ENCODE measurements at regions not wholly inside any gene's neighbourhood (a gene's known extent, or its start where the extent isn't known, plus 50 kb on each side); places are given as distances from the start of the nearest gene placed in this dataset.

- Mint-ChIP-seq H3K36me3 (ENCODE audit: low read depth) (no peaks in the 10 kb centered on the region), H3K4me1 (no peaks in the 10 kb centered on the region), H3K27me3 (no peaks in the 10 kb centered on the region), H3K27ac (no peak overlapping the region), H3K4me3 (no peak overlapping the region), H3K9me3 (peaks cover 3% of the 10 kb centered on the region)
- no peak for TF ChIP-seq CTCF (IDR thresholded peaks at IDR 0.05)
- ATAC-seq (ENCODE audit: low read depth) (no peak), DNase-seq (no peak)
- ChIA-PET POLR2A (no interaction called here), CTCF (no interaction called here)
- intact Hi-C loops (cut with micrococcal nuclease): no loop called here
Observed at GRCh38 chr21:27213303-27213702, 246.4 kb upstream of the ADAMTS5 start.

- H3K4me3 Mint-ChIP-seq: no peak overlapping the region
- ChIA-PET CTCF (no interaction called here), POLR2A (no interaction called here)
- TF ChIP-seq CTCF (IDR thresholded peaks at IDR 0.05): no peak
- peaks cover 3% of the 10 kb centered on the region for H3K9me3 Mint-ChIP-seq
- ATAC-seq (ENCODE audit: low read depth) (no peak), DNase-seq (no peak)
- intact Hi-C loops (cut with micrococcal nuclease): no loop called here
- H3K4me1 Mint-ChIP-seq: no peaks in the 10 kb centered on the region
- H3K27ac Mint-ChIP-seq: no peak overlapping the region
- H3K36me3 Mint-ChIP-seq (ENCODE audit: low read depth): no peaks in the 10 kb centered on the region
- no peaks in the 10 kb centered on the region for H3K27me3 Mint-ChIP-seq
Observed at GRCh38 chr21:27212441-27212840, 245.6 kb upstream of the ADAMTS5 start.

GRCh38 chr21:27209546-27209945 lies 242.7 kb upstream of the ADAMTS5 start:
- Mint-ChIP-seq H3K27ac (no peak overlapping the region), H3K4me3 (no peak overlapping the region), H3K4me1 (no peaks in the 10 kb centered on the region), H3K36me3 (ENCODE audit: low read depth) (no peaks in the 10 kb centered on the region), H3K9me3 (peaks cover 3% of the 10 kb centered on the region), H3K27me3 (no peaks in the 10 kb centered on the region)
- CTCF ChIA-PET: no interaction called here
- intact Hi-C loops (cut with micrococcal nuclease): no loop called here
- ATAC-seq (ENCODE audit: low read depth) (no peak), DNase-seq (no peak)
- POLR2A ChIA-PET: no interaction called here
- no peak for TF ChIP-seq CTCF (IDR thresholded peaks at IDR 0.05)

GRCh38 chr21:27206368-27206982 lies 239.6 kb upstream of the ADAMTS5 start:
- no peak overlapping the region for H3K4me3 Mint-ChIP-seq
- DNase-seq (no peak), ATAC-seq (ENCODE audit: low read depth) (no peak)
- intact Hi-C loops (cut with micrococcal nuclease): no loop called here
- H3K27me3 Mint-ChIP-seq: no peaks in the 10 kb centered on the region
- H3K36me3 Mint-ChIP-seq (ENCODE audit: low read depth): no peaks in the 10 kb centered on the region
- no peaks in the 10 kb centered on the region for H3K4me1 Mint-ChIP-seq
- CTCF ChIA-PET: no interaction called here
- peaks cover 2% of the 10 kb centered on the region for H3K9me3 Mint-ChIP-seq
- TF ChIP-seq CTCF (IDR thresholded peaks at IDR 0.05): no peak
- no peak overlapping the region for H3K27ac Mint-ChIP-seq
- POLR2A ChIA-PET: no interaction called here

- intact Hi-C loops (cut with micrococcal nuclease): no loop called here
- CTCF ChIA-PET: no interaction called here
- Mint-ChIP-seq H3K4me3 (no peak overlapping the region), H3K27ac (no peak overlapping the region), H3K4me1 (no peaks in the 10 kb centered on the region), H3K27me3 (no peaks in the 10 kb centered on the region), H3K9me3 (peaks cover 7% of the 10 kb centered on the region), H3K36me3 (ENCODE audit: low read depth) (no peaks in the 10 kb centered on the region)
- ATAC-seq (ENCODE audit: low read depth) (no peak), DNase-seq (no peak)
- TF ChIP-seq CTCF (IDR thresholded peaks at IDR 0.05): no peak
- POLR2A ChIA-PET: no interaction called here
Observed at GRCh38 chr21:27202301-27202700, 235.4 kb upstream of the ADAMTS5 start.

Measured in activated B cell treated with CpG ODN at 0.5 μM for 24 hours (primary cell).